GM12878 (cell line): ENCODE measurements at regions not wholly inside any gene's neighbourhood (a gene's known extent, or its start where the extent isn't known, plus 50 kb on each side); places are given as distances from the start of the nearest gene placed in this dataset.

Experiments used
- ATAC-seq: fragments of 200-7000 bp; cut with Tn5 transposase; 3 replicates; pipeline ENCODE4 v1.9.1; 2020; ENCODE audit warnings: mild to moderate bottlenecking, moderate library complexity
- BruUV-seq: library from RNA; stranded (reverse); fragments of 400-500 nt; replicated peaks from 2 replicates; lab custom pipeline; 2021; lab: Mats Ljungman, UMichigan
- CTCF ChIA-PET: fragments of 300-600 bp; sonication (Branson Sonifier 250); formaldehyde crosslinking; extraction: SDS; loops from one replicate; lab custom pipeline; 2021; ENCODE audit warnings: inconsistent platforms; lab: Yijun Ruan, JAX
- POLR2A ChIA-PET: fragments of 350-600 bp; formaldehyde crosslinking; extraction: SDS; loops from one replicate; lab custom pipeline; 2021; ENCODE audit warnings: inconsistent platforms; lab: Charles Lee
- RAD21 ChIA-PET: fragments of 300-600 bp; sonication (Branson Sonifier 250); formaldehyde crosslinking; loops from one replicate; lab custom pipeline; 2023; ENCODE audit warnings: antibody characterized with exemption; ENCODE audit not compliant: unreplicated experiment; lab: Charles Lee
- SMC1A ChIA-PET: fragments of 300-600 bp; sonication (Branson Sonifier 250); formaldehyde crosslinking; loops from one replicate; lab custom pipeline; 2023; ENCODE audit not compliant: unreplicated experiment, uncharacterized antibody; lab: Charles Lee
- DNase-seq: peaks from one replicate; pipeline ENCODE4 v3.0.0-alpha.2; 2011; ENCODE audit warnings: low read depth, low spot score
- FAIRE-seq: peaks from 3 replicates; lab custom pipeline; 2011; peaks lifted over from hg19 to GRCh38; lab: Jason Lieb, UNC
- H2AFZ ChIP-seq: 2 replicates; pipeline ENCODE4 v1.6.0; 2011; ENCODE audit warnings: low read depth, low read length, control low read depth; ENCODE audit not compliant: control insufficient read depth
- H3K27ac ChIP-seq: 2 replicates; pipeline ENCODE4 v1.5.1; 2011; ENCODE audit warnings: control low read depth; ENCODE audit not compliant: control insufficient read depth, insufficient read depth
- H3K27me3 ChIP-seq, 2 experiments: replicated peaks in 1 of 2; 2 replicates each; pipeline versions ENCODE4 v1.6.0 to v1.6.1; 2011; ENCODE audit warnings: low read length in 1 of 2; ENCODE audit not compliant: control insufficient read depth in 2 of 2, insufficient read depth in 2 of 2
- H3K36me3 ChIP-seq, 2 experiments: 2 replicates each; pipeline ENCODE4 v1.5.1; 2011; ENCODE audit warnings: low read length in 1 of 2; ENCODE audit not compliant: control insufficient read depth in 2 of 2, insufficient read depth in 2 of 2
- H3K4me1 ChIP-seq: 2 replicates; pipeline ENCODE4 v1.6.1; 2011; ENCODE audit warnings: mild to moderate bottlenecking, low read length, moderate library complexity, mixed read lengths; ENCODE audit not compliant: control insufficient read depth, insufficient read depth
- H3K4me2 ChIP-seq: 2 replicates; pipeline ENCODE4 v1.6.0; 2011; ENCODE audit warnings: control low read depth; ENCODE audit not compliant: control insufficient read depth, insufficient read depth
- H3K4me3 ChIP-seq: fragments of 200-600 bp; sonication (generic); 2 replicates; pipeline ENCODE4 v1.5.1; 2016
- H3K79me2 ChIP-seq: 2 replicates; pipeline ENCODE4 v1.6.0; 2011; ENCODE audit warnings: low read length; ENCODE audit not compliant: control insufficient read depth, insufficient read depth
- H3K9ac ChIP-seq: 2 replicates; pipeline ENCODE4 v1.8.0; 2011; ENCODE audit warnings: low read length, control low read depth, mixed read lengths; ENCODE audit not compliant: control insufficient read depth, insufficient read depth
- H3K9me3 ChIP-seq: replicated peaks from 3 replicates; pipeline ENCODE4 v1.5.1; 2011; ENCODE audit warnings: mild to moderate bottlenecking, low read length; ENCODE audit not compliant: control insufficient read depth, insufficient read depth
- H4K20me1 ChIP-seq: 2 replicates; pipeline ENCODE4 v1.6.0; 2011; ENCODE audit not compliant: control insufficient read depth, insufficient read depth
- GABPA ChIP-seq: IDR thresholded peaks from 2 replicates; pipeline ENCODE4 v1.6.1; 2014; ENCODE audit warnings: antibody characterized with exemption, low read depth, mild to moderate bottlenecking, inconsistent platforms
- JUNB ChIP-seq: IDR thresholded peaks from 2 replicates; pipeline ENCODE4 v1.6.1; 2016; ENCODE audit warnings: antibody characterized with exemption, mild to moderate bottlenecking
- NR2C2 ChIP-seq: IDR thresholded peaks from 2 replicates; pipeline ENCODE4 v1.6.1; 2011; ENCODE audit warnings: borderline replicate concordance, low read depth; ENCODE audit not compliant: control insufficient read depth, insufficient read length
- ZNF274 ChIP-seq: IDR thresholded peaks from one replicate; pipeline ENCODE4 v1.8.0; 2011; ENCODE audit not compliant: insufficient read length, insufficient read depth
- WGBS: methylation state at CpG from one replicate; pipeline ENCODE4 v1.1.6; 2016; ENCODE audit warnings: low lambda C conversion rate; ENCODE audit not compliant: insufficient replicate concordance, insufficient coverage; ENCODE audit errors: missing lambda C conversion rate; 5-methylcytosine and 5-hydroxymethylcytosine counted together
- in situ Hi-C: fragments of 300-500 bp; cut with MboI; formaldehyde crosslinking; loops from 9 replicates; pipeline ENCODE4 v1.14.3; 2018; ENCODE audit warnings: mixed read lengths
- intact Hi-C: fragments of 100-400 bp; cut with micrococcal nuclease; formaldehyde crosslinking; loops from one replicate; pipeline ENCODE4 v1.14.2; 2022; ENCODE audit not compliant: unreplicated experiment
- TF ChIP-seq, protein P1 (sequence below): fragments of 450-650 bp; conservative IDR thresholded peaks from 2 replicates; pipeline ENCODE4 v1.6.1; 2017; ENCODE audit warnings: mild to moderate bottlenecking, moderate library complexity

DNA sequence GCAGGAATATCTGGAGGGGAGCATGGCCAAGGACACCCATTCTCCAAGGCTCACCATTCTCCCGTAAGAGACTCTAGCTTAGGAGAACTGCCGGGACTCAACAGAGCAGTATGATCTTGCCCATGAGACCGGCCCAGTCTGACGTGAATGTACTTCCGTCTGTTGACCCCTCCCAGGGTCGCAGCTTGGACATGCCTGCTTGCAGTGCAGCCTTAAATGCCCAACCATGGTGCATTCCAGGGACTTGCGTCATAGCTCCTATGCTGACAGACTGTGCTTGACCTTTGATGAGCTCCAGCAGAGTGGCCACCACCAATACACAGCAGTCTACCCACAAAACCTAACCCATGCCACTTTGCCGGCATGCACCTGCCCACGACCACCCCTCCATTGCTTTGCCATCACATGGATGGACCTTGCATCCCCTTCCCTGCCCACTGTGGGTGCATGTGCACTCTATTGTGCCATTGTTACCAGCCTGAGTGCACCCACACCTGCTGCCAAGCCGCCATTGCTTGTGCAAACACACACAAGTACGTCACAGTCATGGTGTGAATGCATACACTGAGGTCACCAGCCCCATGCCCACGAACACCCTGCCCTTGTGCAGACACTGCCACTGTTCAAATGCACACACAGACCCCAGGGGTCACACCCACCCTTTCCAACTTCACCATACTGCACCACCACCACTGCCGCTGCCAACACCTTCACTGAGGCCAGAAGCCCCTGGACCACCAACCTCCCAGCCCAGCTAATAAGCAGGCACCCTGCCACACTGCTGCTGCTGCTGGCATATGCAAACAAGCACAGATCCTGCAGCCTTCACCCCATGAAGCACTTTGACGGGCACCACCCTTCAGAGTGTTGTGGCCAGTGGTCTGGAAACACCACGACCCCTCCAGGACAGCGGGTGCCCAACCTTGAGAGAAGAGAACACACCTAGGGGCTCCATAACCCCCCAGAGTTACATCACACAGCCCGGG lies 1141.3 kb downstream of the BRINP3 start:
- H3K9ac ChIP-seq, result no peak overlapping the region
- FAIRE-seq, result no peak
- 22% methylated on average over 15 of the region's 17 CpGs for WGBS
- H3K36me3 ChIP-seq, result no peaks in the 10 kb centered on the region
- no peak overlapping the region for H3K4me3 ChIP-seq
- no peaks in the 10 kb centered on the region for H3K27me3 ChIP-seq
- H2AFZ ChIP-seq, result no peak overlapping the region
- H3K9me3 ChIP-seq, result no peaks in the 10 kb centered on the region
- TF ChIP-seq ZNF274 (no peak), NR2C2 (no peak), JUNB (no peak), GABPA (no peak)
- TF ChIP-seq, protein P1, sequence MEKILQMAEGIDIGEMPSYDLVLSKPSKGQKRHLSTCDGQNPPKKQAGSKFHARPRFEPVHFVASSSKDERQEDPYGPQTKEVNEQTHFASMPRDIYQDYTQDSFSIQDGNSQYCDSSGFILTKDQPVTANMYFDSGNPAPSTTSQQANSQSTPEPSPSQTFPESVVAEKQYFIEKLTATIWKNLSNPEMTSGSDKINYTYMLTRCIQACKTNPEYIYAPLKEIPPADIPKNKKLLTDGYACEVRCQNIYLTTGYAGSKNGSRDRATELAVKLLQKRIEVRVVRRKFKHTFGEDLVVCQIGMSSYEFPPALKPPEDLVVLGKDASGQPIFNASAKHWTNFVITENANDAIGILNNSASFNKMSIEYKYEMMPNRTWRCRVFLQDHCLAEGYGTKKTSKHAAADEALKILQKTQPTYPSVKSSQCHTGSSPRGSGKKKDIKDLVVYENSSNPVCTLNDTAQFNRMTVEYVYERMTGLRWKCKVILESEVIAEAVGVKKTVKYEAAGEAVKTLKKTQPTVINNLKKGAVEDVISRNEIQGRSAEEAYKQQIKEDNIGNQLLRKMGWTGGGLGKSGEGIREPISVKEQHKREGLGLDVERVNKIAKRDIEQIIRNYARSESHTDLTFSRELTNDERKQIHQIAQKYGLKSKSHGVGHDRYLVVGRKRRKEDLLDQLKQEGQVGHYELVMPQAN, result no peak
- TF ChIP-seq, all 136 proteins: peak for 0
- intact Hi-C loops, result no loop called here
- BruUV-seq, result no TSS peak
- ChIA-PET RAD21 (no interaction called here), SMC1A (interaction anchor here (1.8 kb wide), 1 partner anchor 14 kb away, joined by 5 read pairs; no protein-coding TSS in a partner anchor), POLR2A (no interaction called here), CTCF (no interaction called here)
- in situ Hi-C loops, result no loop called here
- H3K27ac ChIP-seq, result no peak overlapping the region
- DNase-seq (no peak), ATAC-seq (no peak)
- H3K79me2 ChIP-seq, result no peaks in the 10 kb centered on the region
- H3K4me2 ChIP-seq, result no peak overlapping the region
- H3K4me1 ChIP-seq, result no peaks in the 10 kb centered on the region
- no peaks in the 10 kb centered on the region for H4K20me1 ChIP-seq
